ENCODE measurements at regions not wholly inside any gene's neighbourhood (a gene's known extent, or its start where the extent isn't known, plus 50 kb on each side); places are given as distances from the start of the nearest gene placed in this dataset.

- no peaks in the 10 kb centered on the region for H3K27me3 ChIP-seq
These were observed 75.6 kb upstream of the BCL11B start for GRCh38 chr14:99347561-99347960.

GRCh38 chr14:99346470-99347080 is 74.6 kb upstream of the BCL11B start:
- TF ChIP-seq, protein P1, sequence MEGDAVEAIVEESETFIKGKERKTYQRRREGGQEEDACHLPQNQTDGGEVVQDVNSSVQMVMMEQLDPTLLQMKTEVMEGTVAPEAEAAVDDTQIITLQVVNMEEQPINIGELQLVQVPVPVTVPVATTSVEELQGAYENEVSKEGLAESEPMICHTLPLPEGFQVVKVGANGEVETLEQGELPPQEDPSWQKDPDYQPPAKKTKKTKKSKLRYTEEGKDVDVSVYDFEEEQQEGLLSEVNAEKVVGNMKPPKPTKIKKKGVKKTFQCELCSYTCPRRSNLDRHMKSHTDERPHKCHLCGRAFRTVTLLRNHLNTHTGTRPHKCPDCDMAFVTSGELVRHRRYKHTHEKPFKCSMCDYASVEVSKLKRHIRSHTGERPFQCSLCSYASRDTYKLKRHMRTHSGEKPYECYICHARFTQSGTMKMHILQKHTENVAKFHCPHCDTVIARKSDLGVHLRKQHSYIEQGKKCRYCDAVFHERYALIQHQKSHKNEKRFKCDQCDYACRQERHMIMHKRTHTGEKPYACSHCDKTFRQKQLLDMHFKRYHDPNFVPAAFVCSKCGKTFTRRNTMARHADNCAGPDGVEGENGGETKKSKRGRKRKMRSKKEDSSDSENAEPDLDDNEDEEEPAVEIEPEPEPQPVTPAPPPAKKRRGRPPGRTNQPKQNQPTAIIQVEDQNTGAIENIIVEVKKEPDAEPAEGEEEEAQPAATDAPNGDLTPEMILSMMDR (IDR thresholded peaks at IDR 0.05; ENCODE audit: low read depth, low read length): no peak
- DNase-seq: no peak
- Histone ChIP-seq H3K4me1 (no peaks in the 10 kb centered on the region), H3K36me3 (no peaks in the 10 kb centered on the region), H3K4me3 (ENCODE audit: low read depth, low read length) (no peak overlapping the region), H3K9me3 (no peaks in the 10 kb centered on the region), H3K27me3 (no peaks in the 10 kb centered on the region; the same call in 1 of the 2 replicates)

More at GRCh38 chr14:99347561-99347960, 75.6 kb upstream of the BCL11B start:
- Histone ChIP-seq H3K4me3 (ENCODE audit: low read depth, low read length) (no peak overlapping the region), H3K9me3 (no peaks in the 10 kb centered on the region), H3K4me1 (no peaks in the 10 kb centered on the region), H3K36me3 (no peaks in the 10 kb centered on the region)
- no peak for DNase-seq
- TF ChIP-seq, protein P1 (IDR thresholded peaks at IDR 0.05; ENCODE audit: low read depth, low read length): no peak

DNA sequence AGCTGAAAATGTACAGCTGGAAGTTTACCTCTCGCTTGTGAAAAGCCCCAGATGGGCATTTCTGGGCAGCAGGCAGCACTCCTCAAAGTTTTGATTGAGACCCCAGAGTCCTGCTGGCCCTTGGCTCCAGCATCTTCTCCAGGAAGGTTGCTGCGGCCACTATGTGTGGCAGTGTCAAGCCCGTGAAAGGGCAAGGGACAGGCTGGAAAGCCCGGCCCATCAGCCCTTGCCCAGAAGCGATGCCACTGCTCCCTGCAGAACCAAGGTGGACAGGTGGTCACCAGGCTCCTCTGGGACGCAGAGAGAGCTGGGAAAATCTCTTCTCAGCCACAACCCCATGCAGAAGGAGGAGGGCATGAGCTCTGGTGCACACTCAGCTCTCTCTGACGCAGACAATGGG is 73.5 kb upstream of the BCL11B start:
- Histone ChIP-seq H3K4me3 (ENCODE audit: low read depth, low read length) (no peak overlapping the region), H3K4me1 (no peaks in the 10 kb centered on the region), H3K27me3 (peaks cover 8% of the 10 kb centered on the region), H3K36me3 (no peaks in the 10 kb centered on the region), H3K9me3 (no peaks in the 10 kb centered on the region)
- DNase-seq: no peak
- TF ChIP-seq, protein P1 (IDR thresholded peaks at IDR 0.05; ENCODE audit: low read depth, low read length): no peak

DNA sequence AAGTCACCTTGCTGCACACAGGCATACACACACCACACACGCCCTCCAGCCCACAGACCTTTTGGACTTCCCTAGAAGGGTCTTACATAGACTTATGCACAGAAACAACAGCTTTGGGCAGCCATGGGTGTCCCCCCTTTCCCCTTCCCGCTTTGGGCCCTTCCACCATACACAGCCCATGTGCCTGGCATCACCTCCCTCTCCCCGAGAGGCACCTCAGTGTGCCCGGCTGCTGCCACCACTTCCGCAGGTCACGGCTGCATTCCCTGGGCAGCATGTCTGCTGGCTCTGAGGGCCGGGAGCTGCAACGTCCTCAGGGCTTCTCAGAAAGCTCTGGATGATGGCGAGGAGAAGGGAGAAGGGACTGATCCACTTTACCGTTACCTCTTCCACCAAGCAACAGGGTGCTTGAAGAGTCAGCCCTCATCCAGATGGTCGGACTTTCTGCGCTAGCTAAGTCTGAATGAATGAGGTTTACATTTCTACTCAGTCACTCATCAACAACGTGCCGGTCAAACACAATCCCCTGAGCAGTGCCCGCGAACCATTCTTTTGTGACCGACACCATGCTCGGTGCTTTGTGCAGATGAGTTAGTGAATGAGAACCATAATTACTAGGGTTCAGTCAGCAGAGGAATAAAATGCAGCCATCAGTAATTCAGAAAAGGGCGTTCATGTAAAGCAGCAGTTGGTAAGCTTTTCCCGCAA is 72.2 kb upstream of the BCL11B start:
- TF ChIP-seq, protein P1 (IDR thresholded peaks at IDR 0.05; ENCODE audit: low read depth, low read length): no peak
- H3K36me3 ChIP-seq: no peaks in the 10 kb centered on the region
- H3K4me1 ChIP-seq: no peaks in the 10 kb centered on the region
- H3K4me3 ChIP-seq (ENCODE audit: low read depth, low read length): no peak overlapping the region
- 0 out of 2 replicates have a peak, but pooled peaks cover 5% of the 10 kb centered on the region for H3K9me3 ChIP-seq
- no peak for DNase-seq
- H3K27me3 ChIP-seq: peaks cover 14% of the 10 kb centered on the region

DNA sequence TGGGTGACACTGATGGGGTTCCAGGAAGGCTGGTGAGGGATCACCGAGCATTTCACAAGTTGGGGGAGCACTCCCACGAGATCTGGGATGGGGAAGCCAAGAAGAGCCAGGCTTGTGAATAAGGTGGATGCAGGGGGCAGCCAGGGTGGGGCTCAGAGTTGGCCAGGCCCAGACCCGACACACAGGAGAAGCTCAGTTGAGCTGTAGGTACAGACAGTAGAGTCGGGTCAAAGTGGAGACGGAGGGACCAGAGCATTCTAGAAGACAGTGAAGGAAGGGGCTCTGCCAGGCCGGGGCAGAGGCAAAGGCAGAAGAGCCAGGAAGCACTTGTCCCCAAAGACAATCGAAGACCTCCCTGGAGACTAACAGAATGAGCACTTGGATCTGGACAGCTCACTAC is 70.9 kb upstream of the BCL11B start:
- no peak for DNase-seq
- Histone ChIP-seq H3K4me1 (no peaks in the 10 kb centered on the region), H3K36me3 (no peaks in the 10 kb centered on the region), H3K9me3 (0 out of 2 replicates have a peak, but pooled peaks cover 5% of the 10 kb centered on the region), H3K27me3 (peaks cover 24% of the 10 kb centered on the region), H3K4me3 (ENCODE audit: low read depth, low read length) (no peak overlapping the region)
- TF ChIP-seq, protein P1 (IDR thresholded peaks at IDR 0.05; ENCODE audit: low read depth, low read length): no peak

- H3K4me3 ChIP-seq (ENCODE audit: low read depth, low read length): no peak overlapping the region
- peaks cover 32% of the 10 kb centered on the region for H3K27me3 ChIP-seq
- H3K9me3 ChIP-seq: 0 out of 2 replicates have a peak, but pooled peaks cover 5% of the 10 kb centered on the region
- DNase-seq: no peak
- TF ChIP-seq, protein P1 (IDR thresholded peaks at IDR 0.05; ENCODE audit: low read depth, low read length): no peak
- H3K36me3 ChIP-seq: no peaks in the 10 kb centered on the region
- H3K4me1 ChIP-seq: no peaks in the 10 kb centered on the region
These were observed 70.2 kb upstream of the BCL11B start for GRCh38 chr14:99342204-99342603.
